ENCODE measurements at regions not wholly inside any gene's neighbourhood (a gene's known extent, or its start where the extent isn't known, plus 50 kb on each side); places are given as distances from the start of the nearest gene placed in this dataset.

DNA sequence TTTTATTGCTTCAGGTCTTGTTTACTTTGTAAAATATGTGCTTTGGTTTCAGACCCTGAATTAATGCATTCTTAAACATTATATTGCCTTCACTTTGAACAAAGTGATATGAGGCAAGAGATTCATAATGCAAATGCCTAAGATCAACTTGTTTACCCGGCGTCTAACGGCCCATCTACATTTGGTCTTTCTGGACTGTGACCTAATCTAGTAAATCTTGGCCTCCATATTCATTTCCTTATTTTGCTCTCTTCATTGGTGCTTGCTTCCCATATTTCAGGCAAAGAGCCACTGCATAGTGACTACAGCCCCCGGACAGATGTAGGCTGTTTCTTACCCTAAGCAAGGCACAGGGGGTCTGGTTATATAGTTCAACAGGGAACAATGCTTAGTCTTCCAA, 53.0 kb upstream of the SLC39A10 start:
- FAIRE-seq: no peak
- Histone ChIP-seq H3K4me1 (ENCODE audit: control insufficient read depth, extremely low read depth, insufficient read depth, low read length) (no peaks in the 10 kb centered on the region), H3K9me3 (replicated peaks; ENCODE audit: control insufficient read depth, insufficient read depth, low read length) (no peaks in the 10 kb centered on the region), H3K27me3 (ENCODE audit: control insufficient read depth in 2 of 2, insufficient read depth in 2 of 2, low read length in 2 of 2) (no peaks in the 10 kb centered on the region), H3K79me2 (ENCODE audit: control insufficient read depth, insufficient read depth, low read length) (no peaks in the 10 kb centered on the region), H2AFZ (ENCODE audit: low read depth, low read length) (no peak overlapping the region), H3K36me3 (ENCODE audit: control insufficient read depth in 2 of 2, extremely low read depth in 1 of 2, insufficient read depth in 2 of 2, low read length in 2 of 2) (no peaks in the 10 kb centered on the region), H3K9me1 (replicated peaks; ENCODE audit: control insufficient read depth, extremely low read depth, insufficient read depth, low read length) (no peaks in the 10 kb centered on the region), H4K20me1 (replicated peaks; ENCODE audit: control insufficient read depth, extremely low read depth, insufficient read depth, low read length) (no peaks in the 10 kb centered on the region), H3K4me2 (ENCODE audit: insufficient read depth, low read length) (no peak overlapping the region), H3K27ac (ENCODE audit: insufficient read depth, low read depth, low read length) (no peak overlapping the region), H3K9ac (replicated peaks; ENCODE audit: extremely low read depth, insufficient read depth, low read length) (no peak overlapping the region), H3K4me3 (replicated peaks in 1 of 3; ENCODE audit: insufficient read depth in 1 of 3, low read depth in 1 of 3, low read length in 3 of 3) (no peak overlapping the region)
- POLR2A ChIA-PET: no interaction called here
- BruUV-seq (replicated peaks): no TSS peak
- TF ChIP-seq FOS (IDR thresholded peaks at IDR 0.05; ENCODE audit: borderline replicate concordance, insufficient read depth, low read length) (no peak), CTCF (IDR thresholded peaks at IDR 0.05; ENCODE audit: extremely low read depth in 1 of 2, insufficient read depth in 1 of 2, low read depth in 1 of 2, low read length in 2 of 2) (no peak), GATA2 (IDR thresholded peaks at IDR 0.05; ENCODE audit: insufficient read depth, insufficient read length, low read depth, low read length) (no peak), MAX (IDR thresholded peaks at IDR 0.05; ENCODE audit: insufficient read depth, insufficient read length) (no peak), POLR2AphosphoS5 (IDR thresholded peaks at IDR 0.05; ENCODE audit: insufficient read depth, low read depth, low read length) (no peak), MYC (IDR thresholded peaks at IDR 0.05; ENCODE audit: low read depth, low read length) (no peak), JUN (IDR thresholded peaks at IDR 0.05; ENCODE audit: borderline replicate concordance, insufficient read depth, insufficient read length, low read depth) (no peak)
- intact Hi-C loops (cut with micrococcal nuclease) (no loop called here), dilution Hi-C loops (cut with MboI; ENCODE audit: extremely low pct_ligation_motif_present, low sequenced_read_pairs) (no loop called here)
- CTCF ChIA-PET: no interaction called here
- no peak for DNase-seq (ENCODE audit: low read depth, low spot score)

All from endothelial cell of umbilical vein (primary cell).